NCI-H1694 (cell line): ENCODE measurements at regions not wholly inside any gene's neighbourhood (a gene's known extent, or its start where the extent isn't known, plus 50 kb on each side); places are given as distances from the start of the nearest gene placed in this dataset.
"Not testable (repeated sequence)": the region's sequence is repeated elsewhere in the genome, so short reads cannot be mapped to it uniquely, and the experiment has no call there.

Source experiments
- DNase-seq: peaks from one replicate; lab custom pipeline; 2025; lab: John Stamatoyannopoulos, UW

DNA sequence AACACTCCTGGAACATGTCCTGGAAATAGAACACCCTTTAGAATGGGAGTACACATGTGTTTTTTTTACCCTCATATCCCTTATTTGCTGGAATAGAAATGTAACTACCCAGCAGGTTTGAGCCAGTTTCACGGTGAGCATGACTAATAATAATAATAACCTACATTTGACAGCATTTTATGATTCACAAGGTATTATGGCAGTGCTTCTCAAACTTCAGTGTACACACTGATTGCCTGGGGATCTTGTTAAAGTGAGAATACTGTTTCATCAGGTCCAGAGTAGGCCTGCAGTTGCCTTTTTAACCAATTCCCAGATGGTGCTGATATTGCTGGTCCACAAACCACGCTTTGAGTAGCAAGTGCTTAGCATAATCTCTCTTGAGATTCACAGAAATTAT, 63.9 kb downstream of the NFKBIZ start:
- no peak for DNase-seq

- not testable (repeated sequence) for DNase-seq
Observed at GRCh38 chr3:101917761-101918160, 68.4 kb downstream of the NFKBIZ start.

GRCh38 chr3:101922151-101922725, 72.9 kb downstream of the NFKBIZ start:
- DNase-seq: not testable (repeated sequence)

GRCh38 chr3:101924621-101925020, 75.3 kb downstream of the NFKBIZ start:
- DNase-seq: not testable (repeated sequence)

- not testable (repeated sequence) for DNase-seq
Observed at GRCh38 chr3:101925124-101925523, 75.8 kb downstream of the NFKBIZ start.

DNA sequence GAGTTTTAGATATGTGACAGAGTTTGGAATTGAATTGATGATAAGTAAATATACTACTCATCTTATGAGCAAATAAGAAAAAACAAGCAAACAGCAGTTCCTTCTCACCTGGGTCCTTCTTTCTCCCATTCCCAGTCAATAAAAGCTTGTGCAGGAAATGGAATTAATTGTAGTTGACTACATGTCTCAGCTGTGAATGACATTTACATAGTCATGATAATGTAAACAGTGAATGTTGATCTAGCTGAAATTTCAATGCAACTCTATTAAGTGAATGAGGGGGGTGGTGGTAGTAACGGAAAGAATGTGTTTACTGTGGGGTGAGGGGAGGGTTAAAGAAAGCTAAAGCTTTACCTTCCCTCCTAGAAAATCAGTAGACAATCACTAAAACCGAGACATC, 76.2 kb downstream of the NFKBIZ start:
- no peak for DNase-seq

DNA sequence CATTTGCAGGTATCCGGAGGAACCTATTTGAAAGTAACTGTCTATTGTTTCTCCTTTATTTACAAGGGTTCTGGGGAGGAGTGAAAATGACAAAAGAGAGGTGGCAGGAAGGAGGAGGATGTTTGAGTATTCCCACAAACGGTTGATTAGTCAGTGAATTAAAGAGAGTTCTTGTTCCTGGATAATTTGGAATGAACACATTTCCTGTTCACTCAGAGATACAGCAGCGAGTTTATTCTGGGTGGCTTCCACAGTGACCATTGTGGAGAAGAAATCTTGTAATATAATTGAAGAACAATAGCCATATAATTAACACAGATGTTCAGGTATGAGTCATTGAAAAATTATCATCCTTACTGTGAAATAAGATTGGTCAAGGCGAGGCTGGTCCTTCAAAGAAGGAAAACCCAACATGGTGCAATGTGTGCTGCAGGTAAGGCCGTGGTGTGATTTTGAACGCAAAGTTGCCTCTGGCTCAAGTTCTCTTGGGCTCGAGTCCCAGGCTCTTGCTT, 77.3 kb downstream of the NFKBIZ start:
- DNase-seq: no peak

- no peak for DNase-seq
Observed at GRCh38 chr3:101928890-101929289, 79.6 kb downstream of the NFKBIZ start.

GRCh38 chr3:101931081-101931480, 81.8 kb downstream of the NFKBIZ start:
- DNase-seq: no peak

GRCh38 chr3:101932326-101933068, 83.2 kb downstream of the NFKBIZ start:
- no peak for DNase-seq

DNA sequence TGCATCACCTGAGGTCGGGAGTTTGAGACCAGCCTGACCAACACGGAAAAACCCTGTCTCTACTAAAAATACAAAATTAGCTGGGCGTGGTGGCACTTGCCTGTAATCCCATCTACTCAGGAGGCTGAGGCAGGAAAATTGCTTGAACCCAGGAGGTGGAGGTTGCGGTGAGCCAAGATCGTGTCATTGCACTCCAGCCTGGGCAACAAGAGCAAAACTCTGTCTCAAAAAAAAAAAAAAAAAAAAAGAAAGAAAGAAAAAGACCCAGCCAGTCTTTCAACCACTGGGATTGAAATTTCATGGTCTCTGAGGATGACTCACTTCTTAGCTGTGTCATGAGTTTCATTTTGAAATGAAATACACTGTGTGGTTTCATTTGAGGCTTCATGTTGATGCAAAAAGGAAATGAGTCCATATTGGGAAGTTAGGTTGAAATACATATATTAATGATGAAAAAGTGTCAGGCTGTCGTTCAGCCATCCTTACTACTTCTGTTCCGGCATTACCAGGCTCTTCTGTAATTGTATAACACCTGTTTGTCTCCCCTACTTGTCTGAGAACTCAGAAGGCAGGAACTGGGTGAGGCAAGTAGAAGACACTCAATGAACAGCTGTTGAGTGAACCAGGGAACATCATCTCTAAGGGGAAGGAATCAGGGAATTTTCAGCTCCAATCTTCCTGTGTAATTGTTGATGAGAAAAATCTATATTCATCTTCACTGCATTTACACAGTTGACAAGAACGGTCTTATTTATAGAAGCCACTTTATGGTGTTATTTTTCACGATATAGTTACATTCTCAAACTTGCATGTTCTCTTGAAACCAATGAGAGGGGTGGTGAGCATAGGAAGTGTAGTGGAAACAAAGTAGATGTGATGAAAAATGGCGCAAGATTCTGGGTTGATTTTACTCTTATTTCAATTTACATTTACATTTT, 87.4 kb downstream of the NFKBIZ start:
- no peak for DNase-seq

- DNase-seq: no peak
Observed at GRCh38 chr3:101938262-101938847, 89.0 kb downstream of the NFKBIZ start.

GRCh38 chr3:101939361-101940049, 90.2 kb downstream of the NFKBIZ start:
- no peak for DNase-seq

GRCh38 chr3:101940521-101941317, 91.4 kb downstream of the NFKBIZ start:
- no peak for DNase-seq

DNA sequence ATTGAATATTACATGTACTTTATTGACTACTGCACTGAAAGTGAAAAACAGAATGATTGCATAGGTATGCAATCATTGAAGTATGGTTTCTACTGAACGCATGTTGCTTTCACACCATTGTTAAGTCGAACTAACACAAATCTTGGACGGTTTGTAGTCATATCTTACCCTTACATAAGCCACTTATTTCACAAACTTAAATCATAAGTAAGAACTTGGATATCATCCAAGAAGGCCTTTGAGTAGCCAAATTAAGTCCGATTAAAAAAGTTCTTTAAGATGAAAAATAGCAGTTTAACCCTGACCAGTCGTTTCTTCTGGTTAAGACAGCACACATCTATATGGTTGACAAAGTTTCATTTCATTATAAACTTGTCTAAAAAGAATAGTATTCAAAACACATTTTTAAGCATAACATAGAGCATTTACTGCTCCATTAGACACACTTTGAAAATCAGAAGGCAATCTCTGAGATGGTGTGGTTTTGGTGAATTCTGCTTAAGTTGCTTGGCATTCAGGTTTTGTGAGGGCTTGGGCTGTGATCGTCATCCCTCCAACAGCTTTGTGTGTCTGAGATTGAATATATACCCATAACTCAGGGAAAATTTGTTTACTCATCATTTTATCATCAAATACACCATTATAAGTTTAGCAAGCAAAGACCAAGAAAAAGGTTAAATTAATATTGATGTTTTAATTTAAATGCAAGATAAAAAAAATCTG, 92.2 kb downstream of the NFKBIZ start:
- no peak for DNase-seq

DNA sequence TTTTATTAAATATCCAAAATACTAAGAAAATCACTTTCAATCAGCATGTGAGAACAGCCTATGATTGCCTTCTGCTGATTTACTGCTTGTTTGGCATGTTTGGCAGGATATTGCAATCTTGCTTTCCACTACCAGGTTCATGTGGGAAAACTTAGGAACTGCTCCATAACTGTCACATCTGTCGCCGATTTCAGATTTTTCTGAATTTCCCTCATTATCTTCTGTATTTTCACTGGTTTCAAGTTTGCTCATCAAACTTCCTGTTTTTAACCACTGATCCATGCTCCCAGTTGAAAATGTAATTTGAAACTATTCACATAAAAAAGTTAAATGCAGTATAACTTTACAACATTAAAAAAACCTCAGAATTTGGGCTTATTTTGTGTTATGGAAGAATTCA, 93.0 kb downstream of the NFKBIZ start:
- no peak for DNase-seq

- no peak for DNase-seq
Observed at GRCh38 chr3:101943029-101943428, 93.7 kb downstream of the NFKBIZ start.

- DNase-seq: no peak
Observed at GRCh38 chr3:101944308-101944707, 95.0 kb downstream of the NFKBIZ start.

- no peak for DNase-seq
Observed at GRCh38 chr3:101945980-101946379, 96.7 kb downstream of the NFKBIZ start.

DNA sequence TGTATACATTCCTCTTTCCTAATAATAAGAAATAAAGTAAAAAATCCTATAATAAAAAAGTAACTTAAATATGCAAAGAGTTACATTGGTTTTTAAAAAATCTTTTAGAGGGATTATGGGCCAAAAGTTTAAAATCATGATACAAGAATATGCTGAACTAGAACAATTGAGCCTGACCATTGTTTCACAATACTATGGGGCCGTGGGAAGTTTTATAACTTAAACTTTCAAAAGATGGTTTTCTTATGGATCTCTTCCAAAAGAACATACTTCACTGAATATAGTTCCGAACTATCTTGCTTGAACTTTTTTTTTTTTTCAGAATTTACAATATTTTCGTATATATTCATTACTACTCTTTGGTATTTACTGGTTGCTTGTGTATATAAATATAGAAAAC, 97.6 kb downstream of the NFKBIZ start:
- DNase-seq: no peak
